Hematopoietic multipotent progenitor cell (in vitro differentiated cells): ENCODE measurements at regions not wholly inside any gene's neighbourhood (a gene's known extent, or its start where the extent isn't known, plus 50 kb on each side); places are given as distances from the start of the nearest gene placed in this dataset. TPM values are rescaled to one million over a fixed set of nuclear protein-coding genes. Genes with fewer than 3 reads are reported as not detected.

Source experiments
- DNase-seq, 3 donors: peaks; one replicate each; pipeline ENCODE4 v3.0.0-alpha.2; 2011 to 2015; ENCODE audit warnings: low read depth in 2 of 3, low spot score in 2 of 3
- small RNA-seq: library from RNA; depleted of rRNA; stranded (forward); fragments of <200 nt; gene quantifications from one replicate; pipeline ENCODE3, GENCODE V24; 2012

- no peak for DNase-seq
These were observed 78.0 kb upstream of the GTSF1L start for GRCh38 chr20:43804781-43805180.

GRCh38 chr20:43803276-43803675, 76.5 kb upstream of the GTSF1L start:
- DNase-seq = no peak

GRCh38 chr20:43800186-43800585, 73.4 kb upstream of the GTSF1L start:
- no peak for DNase-seq

- no peak for DNase-seq
These were observed 72.9 kb upstream of the GTSF1L start for GRCh38 chr20:43799741-43800140.

- DNase-seq = no peak
These were observed 72.4 kb upstream of the GTSF1L start for GRCh38 chr20:43799150-43799711.

- no peak for DNase-seq
These were observed 71.7 kb upstream of the GTSF1L start for GRCh38 chr20:43798291-43799149.

GRCh38 chr20:43794326-43794725, 67.5 kb upstream of the GTSF1L start:
- no peak for DNase-seq

- no peak for DNase-seq
These were observed 62.8 kb upstream of the GTSF1L start for GRCh38 chr20:43789593-43789992.

GRCh38 chr20:43787937-43788336, 61.1 kb upstream of the GTSF1L start:
- no peak for DNase-seq

GRCh38 chr20:43786885-43787284, 60.1 kb upstream of the GTSF1L start:
- no peak for DNase-seq

GRCh38 chr20:43781215-43781614, 54.4 kb upstream of the GTSF1L start:
- DNase-seq = no peak

- no peak for DNase-seq
These were observed 51.6 kb upstream of the GTSF1L start for GRCh38 chr20:43778375-43778774.

GRCh38 chr20:43776691-43777090, 49.9 kb upstream of the GTSF1L start:
- DNase-seq = no peak

Small RNA genes lying in the stretch of these regions (small RNA-seq; reads per million reads assigned to genes)
- not detected for gene RNU6-639P
